ENCODE measurements at regions not wholly inside any gene's neighbourhood (a gene's known extent, or its start where the extent isn't known, plus 50 kb on each side); places are given as distances from the start of the nearest gene placed in this dataset.

DNA sequence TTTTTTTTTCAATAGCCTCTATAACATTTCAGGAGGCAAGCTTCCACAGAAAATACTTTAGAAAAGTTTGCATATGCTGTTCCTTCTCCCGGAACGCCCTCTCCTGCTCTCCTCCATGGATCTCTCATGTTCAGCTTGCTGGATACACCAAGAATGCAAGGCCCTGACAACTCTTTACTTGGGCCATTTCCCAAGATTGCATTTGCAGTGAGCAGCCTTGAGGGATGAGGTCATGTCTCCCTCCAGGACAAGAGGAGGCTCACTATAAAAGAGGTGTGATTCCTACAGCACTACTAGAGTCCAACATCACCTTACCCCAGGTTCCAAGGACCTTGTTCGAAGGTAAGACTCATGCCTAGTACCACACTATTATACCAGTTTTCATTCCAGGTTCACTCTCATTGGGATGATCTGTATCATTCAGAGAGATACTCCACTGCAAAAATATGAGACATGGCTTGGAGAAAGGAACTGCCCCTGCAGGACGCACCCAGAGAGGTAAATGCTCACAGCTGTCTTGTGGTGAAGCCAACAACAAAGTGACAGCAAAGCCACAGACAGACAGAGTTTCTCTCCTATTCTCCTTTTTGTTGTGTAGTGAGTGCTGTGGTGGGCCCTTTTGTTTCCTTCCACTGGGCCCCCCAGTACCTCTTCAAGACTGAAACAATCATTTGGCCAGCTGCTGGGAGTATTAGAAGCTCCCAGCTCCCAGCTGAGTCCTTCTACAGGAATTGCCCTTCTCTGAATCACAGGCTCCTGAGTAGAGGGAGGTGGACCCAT lies 151.7 kb upstream of the ZNF366 start:
- H3K4me3 ChIP-seq (ENCODE audit: severe bottlenecking): no peak overlapping the region
- H3K4me1 ChIP-seq (ENCODE audit: insufficient read depth, poor library complexity, severe bottlenecking): no peaks in the 10 kb centered on the region
- no peaks in the 10 kb centered on the region for H3K36me3 ChIP-seq (ENCODE audit: low read depth)
- no peaks in the 10 kb centered on the region for H3K27me3 ChIP-seq (ENCODE audit: insufficient read depth, poor library complexity, severe bottlenecking)
- no peak for TF ChIP-seq CTCF (IDR thresholded peaks at IDR 0.05; ENCODE audit: poor library complexity, severe bottlenecking)
- no peak for DNase-seq (ENCODE audit: low spot score)
- H3K9me3 ChIP-seq (ENCODE audit: severe bottlenecking): no peaks in the 10 kb centered on the region
- ATAC-seq (ENCODE audit: low read depth): no peak; the same call in 2 of the 3 replicates
- H3K27ac ChIP-seq (ENCODE audit: poor library complexity, severe bottlenecking): no peak overlapping the region

- no peak overlapping the region for H3K4me3 ChIP-seq (ENCODE audit: severe bottlenecking)
- DNase-seq (ENCODE audit: low spot score) (no peak), ATAC-seq (ENCODE audit: low read depth) (no peak)
- no peaks in the 10 kb centered on the region for H3K36me3 ChIP-seq (ENCODE audit: low read depth)
- H3K27ac ChIP-seq (ENCODE audit: poor library complexity, severe bottlenecking): no peak overlapping the region
- no peaks in the 10 kb centered on the region for H3K4me1 ChIP-seq (ENCODE audit: insufficient read depth, poor library complexity, severe bottlenecking)
- H3K9me3 ChIP-seq (ENCODE audit: severe bottlenecking): no peaks in the 10 kb centered on the region
- TF ChIP-seq CTCF (IDR thresholded peaks at IDR 0.05; ENCODE audit: poor library complexity, severe bottlenecking): no peak
- no peaks in the 10 kb centered on the region for H3K27me3 ChIP-seq (ENCODE audit: insufficient read depth, poor library complexity, severe bottlenecking)
These were observed 151.0 kb upstream of the ZNF366 start for GRCh38 chr5:72658161-72658560.

- H3K36me3 ChIP-seq (ENCODE audit: low read depth): no peaks in the 10 kb centered on the region
- ATAC-seq (ENCODE audit: low read depth): no peak
- H3K27me3 ChIP-seq (ENCODE audit: insufficient read depth, poor library complexity, severe bottlenecking): no peaks in the 10 kb centered on the region
- H3K27ac ChIP-seq (ENCODE audit: poor library complexity, severe bottlenecking): no peak overlapping the region
- H3K4me3 ChIP-seq (ENCODE audit: severe bottlenecking): no peak overlapping the region
- TF ChIP-seq CTCF (IDR thresholded peaks at IDR 0.05; ENCODE audit: poor library complexity, severe bottlenecking): no peak
- DNase-seq (ENCODE audit: low spot score): no peak
- no peaks in the 10 kb centered on the region for H3K4me1 ChIP-seq (ENCODE audit: insufficient read depth, poor library complexity, severe bottlenecking)
- no peaks in the 10 kb centered on the region for H3K9me3 ChIP-seq (ENCODE audit: severe bottlenecking)
These were observed 149.7 kb upstream of the ZNF366 start for GRCh38 chr5:72656756-72657513.

DNA sequence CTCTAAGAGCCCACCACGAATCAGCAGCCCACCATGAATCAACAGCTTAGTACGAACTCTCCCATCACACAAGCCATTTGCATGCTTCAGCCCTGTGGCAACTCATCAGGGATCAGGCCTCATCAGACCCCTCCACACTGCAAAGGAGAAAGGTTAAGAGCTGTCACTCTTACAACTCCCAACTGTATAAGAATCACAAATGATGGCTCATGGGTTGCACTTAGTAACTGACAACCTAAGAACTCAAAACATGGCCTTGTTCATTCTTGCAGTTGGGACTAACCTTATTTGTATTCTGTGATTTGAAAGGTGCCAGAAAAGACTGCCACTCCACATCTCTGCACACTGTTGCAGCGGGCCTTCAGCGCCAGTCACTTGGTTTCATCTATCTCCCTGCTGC lies 149.1 kb upstream of the ZNF366 start:
- no peak for ATAC-seq (ENCODE audit: low read depth)
- H3K4me3 ChIP-seq (ENCODE audit: severe bottlenecking): no peak overlapping the region

More for the DNA sequence above, 149.1 kb upstream of the ZNF366 start:
- no peaks in the 10 kb centered on the region for H3K27me3 ChIP-seq (ENCODE audit: insufficient read depth, poor library complexity, severe bottlenecking)
- no peaks in the 10 kb centered on the region for H3K9me3 ChIP-seq (ENCODE audit: severe bottlenecking)
- no peak for TF ChIP-seq CTCF (IDR thresholded peaks at IDR 0.05; ENCODE audit: poor library complexity, severe bottlenecking)
- no peak for DNase-seq (ENCODE audit: low spot score)
- no peaks in the 10 kb centered on the region for H3K4me1 ChIP-seq (ENCODE audit: insufficient read depth, poor library complexity, severe bottlenecking)
- H3K27ac ChIP-seq (ENCODE audit: poor library complexity, severe bottlenecking): no peak overlapping the region
- H3K36me3 ChIP-seq (ENCODE audit: low read depth): no peaks in the 10 kb centered on the region

All from RWPE2 (cell line).